ENCODE measurements at regions not wholly inside any gene's neighbourhood (a gene's known extent, or its start where the extent isn't known, plus 50 kb on each side); places are given as distances from the start of the nearest gene placed in this dataset.

DNA sequence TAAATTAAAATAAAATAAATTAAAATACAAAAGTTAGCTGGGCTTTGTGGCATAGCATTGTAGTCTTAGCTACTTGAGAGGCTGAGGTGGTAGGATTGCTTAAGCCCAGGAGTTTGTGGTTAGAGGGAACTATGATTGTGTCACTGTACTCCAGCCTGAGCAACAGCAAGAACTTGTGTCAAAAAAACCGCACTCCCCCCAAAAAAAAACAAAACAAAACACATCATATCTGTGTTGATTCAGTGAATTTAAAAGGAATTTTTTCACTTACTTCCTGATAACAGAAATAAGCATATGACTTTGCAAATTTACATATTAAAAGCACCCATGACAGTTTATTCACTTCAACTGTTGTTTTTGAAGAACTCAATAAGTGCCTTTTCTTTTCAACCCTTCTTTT is 68.1 kb upstream of the PELI1 start:
- DNase-seq (ENCODE audit: low read depth in 1 of 2, low spot score in 1 of 2): peak in 1 of 2 donors; percentile 95
- Histone ChIP-seq H3K36me3 (no peaks in the 10 kb centered on the region), H3K27me3 (no peaks in the 10 kb centered on the region), H3K4me3 (no peak overlapping the region), H3K9me3 (ENCODE audit: low read depth) (no peaks in the 10 kb centered on the region), H3K4me1 (ENCODE audit: low read depth) (no peaks in the 10 kb centered on the region), H3K27ac (no peak overlapping the region)
- TF ChIP-seq, protein P1, sequence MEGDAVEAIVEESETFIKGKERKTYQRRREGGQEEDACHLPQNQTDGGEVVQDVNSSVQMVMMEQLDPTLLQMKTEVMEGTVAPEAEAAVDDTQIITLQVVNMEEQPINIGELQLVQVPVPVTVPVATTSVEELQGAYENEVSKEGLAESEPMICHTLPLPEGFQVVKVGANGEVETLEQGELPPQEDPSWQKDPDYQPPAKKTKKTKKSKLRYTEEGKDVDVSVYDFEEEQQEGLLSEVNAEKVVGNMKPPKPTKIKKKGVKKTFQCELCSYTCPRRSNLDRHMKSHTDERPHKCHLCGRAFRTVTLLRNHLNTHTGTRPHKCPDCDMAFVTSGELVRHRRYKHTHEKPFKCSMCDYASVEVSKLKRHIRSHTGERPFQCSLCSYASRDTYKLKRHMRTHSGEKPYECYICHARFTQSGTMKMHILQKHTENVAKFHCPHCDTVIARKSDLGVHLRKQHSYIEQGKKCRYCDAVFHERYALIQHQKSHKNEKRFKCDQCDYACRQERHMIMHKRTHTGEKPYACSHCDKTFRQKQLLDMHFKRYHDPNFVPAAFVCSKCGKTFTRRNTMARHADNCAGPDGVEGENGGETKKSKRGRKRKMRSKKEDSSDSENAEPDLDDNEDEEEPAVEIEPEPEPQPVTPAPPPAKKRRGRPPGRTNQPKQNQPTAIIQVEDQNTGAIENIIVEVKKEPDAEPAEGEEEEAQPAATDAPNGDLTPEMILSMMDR (IDR thresholded peaks at IDR 0.05; ENCODE audit: low read depth, low read length): no peak

DNA sequence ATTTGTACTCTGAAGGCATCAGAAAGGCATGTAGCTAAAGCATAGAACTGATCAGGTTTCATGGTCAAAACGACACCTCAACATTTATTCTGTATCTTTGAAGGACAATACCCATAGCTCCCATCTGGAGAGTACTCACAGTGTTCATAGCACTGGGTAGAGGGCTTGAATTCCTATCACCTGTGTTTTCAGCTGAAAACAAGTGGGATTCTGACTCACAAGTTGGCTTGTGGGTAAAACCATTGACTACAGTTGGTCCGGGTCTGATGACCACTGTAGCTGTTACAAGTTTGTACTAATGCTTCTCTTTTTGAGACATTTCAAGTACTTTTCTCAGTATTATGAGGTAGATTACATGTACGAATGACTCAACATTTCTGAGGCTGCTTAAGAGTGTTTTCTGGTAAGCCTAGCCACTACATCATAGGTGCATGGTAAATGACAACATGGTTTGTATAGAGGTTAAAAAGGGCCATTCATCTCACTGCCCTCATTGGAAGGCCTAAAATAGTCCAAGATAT is 68.6 kb upstream of the PELI1 start:
- H3K4me3 ChIP-seq: no peak overlapping the region
- H3K27me3 ChIP-seq: no peaks in the 10 kb centered on the region
- H3K4me1 ChIP-seq (ENCODE audit: low read depth): no peaks in the 10 kb centered on the region
- H3K36me3 ChIP-seq: no peaks in the 10 kb centered on the region
- DNase-seq (ENCODE audit: low read depth in 1 of 2, low spot score in 1 of 2): peak in 1 of 2 donors; percentile 73
- H3K9me3 ChIP-seq (ENCODE audit: low read depth): no peaks in the 10 kb centered on the region
- TF ChIP-seq, protein P1 (IDR thresholded peaks at IDR 0.05; ENCODE audit: low read depth, low read length): no peak
- no peak overlapping the region for H3K27ac ChIP-seq

DNA sequence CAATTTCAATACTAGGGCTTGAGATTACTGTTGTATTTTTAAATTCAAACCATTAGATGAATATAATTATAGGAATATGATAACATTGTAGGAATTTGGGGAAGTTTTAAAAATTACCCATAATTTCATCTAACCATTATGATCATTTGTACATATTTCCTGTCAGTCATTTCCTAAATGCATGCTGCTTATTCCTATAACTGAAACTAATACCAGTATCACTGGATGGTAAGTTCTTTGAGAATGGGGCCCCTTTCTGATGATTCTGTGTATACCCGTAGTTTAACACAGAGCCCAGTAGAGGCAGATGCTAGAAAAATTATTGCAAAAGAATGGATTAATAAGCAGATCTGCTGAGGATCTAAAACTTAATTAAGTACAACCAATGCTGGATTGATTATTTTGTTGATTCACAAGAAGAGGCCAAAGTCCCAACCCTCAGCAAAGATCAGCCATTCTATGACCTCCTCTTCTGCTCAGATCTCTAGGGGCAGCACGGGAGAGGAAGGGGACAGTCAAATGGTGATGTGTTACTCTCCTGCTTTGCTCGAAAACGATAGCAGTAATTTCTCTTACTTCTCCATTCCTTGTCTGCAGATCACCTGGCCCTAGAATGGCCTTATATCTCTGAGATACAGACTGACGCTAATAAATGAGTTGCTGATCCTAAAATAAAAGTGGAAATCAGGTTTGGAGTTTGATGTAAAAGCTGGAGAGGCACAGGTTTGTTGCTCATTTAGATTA is 69.5 kb upstream of the PELI1 start:
- Histone ChIP-seq H3K4me3 (no peak overlapping the region), H3K4me1 (ENCODE audit: low read depth) (no peaks in the 10 kb centered on the region), H3K27ac (no peak overlapping the region), H3K36me3 (no peaks in the 10 kb centered on the region), H3K27me3 (no peaks in the 10 kb centered on the region), H3K9me3 (ENCODE audit: low read depth) (no peaks in the 10 kb centered on the region)
- TF ChIP-seq, protein P1 (IDR thresholded peaks at IDR 0.05; ENCODE audit: low read depth, low read length): no peak
- no peak for DNase-seq (ENCODE audit: low read depth in 1 of 2, low spot score in 1 of 2)

- no peak overlapping the region for H3K27ac ChIP-seq
- H3K36me3 ChIP-seq: no peaks in the 10 kb centered on the region
- DNase-seq (ENCODE audit: low read depth in 1 of 2, low spot score in 1 of 2): no peak
- H3K4me3 ChIP-seq: no peak overlapping the region
- H3K4me1 ChIP-seq (ENCODE audit: low read depth): no peaks in the 10 kb centered on the region
- no peaks in the 10 kb centered on the region for H3K27me3 ChIP-seq
- H3K9me3 ChIP-seq (ENCODE audit: low read depth): no peaks in the 10 kb centered on the region
- TF ChIP-seq, protein P1 (IDR thresholded peaks at IDR 0.05; ENCODE audit: low read depth, low read length): no peak
Measured at GRCh38 chr2:64214281-64215115, 70.3 kb upstream of the PELI1 start.

GRCh38 chr2:64217198-64217869 is 73.1 kb upstream of the PELI1 start:
- Histone ChIP-seq H3K9me3 (ENCODE audit: low read depth) (no peaks in the 10 kb centered on the region), H3K4me1 (ENCODE audit: low read depth) (peaks cover 5% of the 10 kb centered on the region), H3K27me3 (no peaks in the 10 kb centered on the region), H3K27ac (no peak overlapping the region), H3K4me3 (no peak overlapping the region), H3K36me3 (no peaks in the 10 kb centered on the region)
- no peak for DNase-seq (ENCODE audit: low read depth in 1 of 2, low spot score in 1 of 2)
- TF ChIP-seq, protein P1 (IDR thresholded peaks at IDR 0.05; ENCODE audit: low read depth, low read length): no peak
